Endothelial cell of umbilical vein (primary cell): ENCODE measurements at regions not wholly inside any gene's neighbourhood (a gene's known extent, or its start where the extent isn't known, plus 50 kb on each side); places are given as distances from the start of the nearest gene placed in this dataset.

ENCODE experiments used
- BruUV-seq: library from RNA; stranded (reverse); fragments of 400-500 nt; replicated peaks from 2 replicates; lab custom pipeline; 2021; lab: Mats Ljungman, UMichigan
- CTCF ChIA-PET: fragments of 300-600, 350-600 bp; sonication (Branson Sonifier 250); formaldehyde crosslinking; loops from one replicate; lab custom pipeline; 2021; ENCODE audit warnings: antibody characterized with exemption, inconsistent platforms; lab: Charles Lee
- POLR2A ChIA-PET: fragments of 300-600, 350-600 bp; sonication (Branson Sonifier 250); formaldehyde crosslinking; loops from one replicate; lab custom pipeline; 2021; ENCODE audit warnings: antibody characterized with exemption, inconsistent platforms; lab: Charles Lee
- DNase-seq: peaks from one replicate; pipeline ENCODE4 v3.0.0-alpha.2; 2011; ENCODE audit warnings: low read depth, low spot score
- FAIRE-seq: peaks from 2 replicates; lab custom pipeline; 2011; peaks lifted over from hg19 to GRCh38; lab: Jason Lieb, UNC
- H2AFZ ChIP-seq: 2 replicates; pipeline ENCODE4 v1.6.0; 2012; ENCODE audit warnings: low read depth, low read length, control low read depth, inconsistent platforms
- H3K27ac ChIP-seq: 2 replicates; pipeline ENCODE4 v1.5.1; 2011; ENCODE audit warnings: low read depth, mild to moderate bottlenecking, control low read depth, low read length, moderate library complexity; ENCODE audit not compliant: insufficient read depth
- H3K27me3 ChIP-seq, 2 experiments: 2 replicates each; pipeline versions ENCODE4 v1.6.0 to v1.6.1; 2011; ENCODE audit warnings: low read length in 2 of 2, mixed read lengths in 1 of 2; ENCODE audit not compliant: control insufficient read depth in 2 of 2, insufficient read depth in 2 of 2
- H3K36me3 ChIP-seq, 2 experiments: 2 replicates in 1 of 2; 3 replicates in 1 of 2; pipeline ENCODE4 v1.5.1; 2011; ENCODE audit warnings: low read length in 2 of 2, mild to moderate bottlenecking in 1 of 2, moderate library complexity in 1 of 2; ENCODE audit not compliant: control insufficient read depth in 2 of 2, insufficient read depth in 2 of 2; ENCODE audit errors: extremely low read depth in 1 of 2
- H3K4me1 ChIP-seq: 3 replicates; pipeline ENCODE4 v1.5.1; 2011; ENCODE audit warnings: mild to moderate bottlenecking, low read length; ENCODE audit not compliant: control insufficient read depth, insufficient read depth; ENCODE audit errors: extremely low read depth
- H3K4me2 ChIP-seq: 2 replicates; pipeline ENCODE4 v1.6.1; 2011; ENCODE audit warnings: low read length, control low read depth, mixed read lengths; ENCODE audit not compliant: insufficient read depth
- H3K4me3 ChIP-seq, 3 experiments: fragments of 200-600 bp in 1 of 3; sonication (generic), shearing (Covaris generic) in 1 of 3; replicated peaks in 1 of 3; 2 replicates each; pipeline ENCODE4 v1.5.1; 2011 to 2016; ENCODE audit warnings: control low read depth in 3 of 3, low read length in 3 of 3, mild to moderate bottlenecking in 2 of 3, inconsistent platforms in 1 of 3, low read depth in 1 of 3, moderate library complexity in 1 of 3; ENCODE audit not compliant: insufficient read depth in 1 of 3
- H3K79me2 ChIP-seq: 2 replicates; pipeline ENCODE4 v1.6.0; 2012; ENCODE audit warnings: low read length, inconsistent platforms; ENCODE audit not compliant: control insufficient read depth, insufficient read depth
- H3K9ac ChIP-seq: replicated peaks from 2 replicates; pipeline ENCODE3; 2011; ENCODE audit warnings: low read length, control low read depth; ENCODE audit not compliant: insufficient read depth; ENCODE audit errors: extremely low read depth
- H3K9me1 ChIP-seq: replicated peaks from 3 replicates; pipeline ENCODE4 v1.6.0; 2011; ENCODE audit warnings: mild to moderate bottlenecking, low read length; ENCODE audit not compliant: control insufficient read depth, insufficient read depth; ENCODE audit errors: extremely low read depth
- H3K9me3 ChIP-seq: replicated peaks from 2 replicates; pipeline ENCODE4 v1.5.1; 2012; ENCODE audit warnings: low read length, inconsistent platforms; ENCODE audit not compliant: control insufficient read depth, insufficient read depth
- H4K20me1 ChIP-seq: replicated peaks from 2 replicates; pipeline ENCODE3; 2011; ENCODE audit warnings: mild to moderate bottlenecking, low read length; ENCODE audit not compliant: control insufficient read depth, insufficient read depth; ENCODE audit errors: extremely low read depth
- FOS ChIP-seq: IDR thresholded peaks from 2 replicates; pipeline ENCODE4 v1.6.1; 2011; ENCODE audit warnings: mild to moderate bottlenecking, low read length, moderate library complexity, borderline replicate concordance; ENCODE audit not compliant: insufficient read depth
- GATA2 ChIP-seq: IDR thresholded peaks from 2 replicates; pipeline ENCODE4 v1.7.0; 2011; ENCODE audit warnings: low read depth, mild to moderate bottlenecking, moderate library complexity, mixed read lengths, low read length; ENCODE audit not compliant: insufficient read length, insufficient read depth
- JUN ChIP-seq: IDR thresholded peaks from 2 replicates; pipeline ENCODE4 v1.6.1; 2011; ENCODE audit warnings: borderline replicate concordance, low read depth; ENCODE audit not compliant: insufficient read length, insufficient read depth
- dilution Hi-C: fragments of 300-500 bp; cut with MboI; formaldehyde crosslinking; loops from one replicate; pipeline ENCODE4 v1.15.0; 2019; ENCODE audit warnings: low sequenced_read_pairs; ENCODE audit not compliant: extremely low pct_ligation_motif_present
- intact Hi-C: fragments of 100-400 bp; cut with micrococcal nuclease; formaldehyde crosslinking; loops from one replicate; pipeline ENCODE4 v1.10.0; 2022

DNA sequence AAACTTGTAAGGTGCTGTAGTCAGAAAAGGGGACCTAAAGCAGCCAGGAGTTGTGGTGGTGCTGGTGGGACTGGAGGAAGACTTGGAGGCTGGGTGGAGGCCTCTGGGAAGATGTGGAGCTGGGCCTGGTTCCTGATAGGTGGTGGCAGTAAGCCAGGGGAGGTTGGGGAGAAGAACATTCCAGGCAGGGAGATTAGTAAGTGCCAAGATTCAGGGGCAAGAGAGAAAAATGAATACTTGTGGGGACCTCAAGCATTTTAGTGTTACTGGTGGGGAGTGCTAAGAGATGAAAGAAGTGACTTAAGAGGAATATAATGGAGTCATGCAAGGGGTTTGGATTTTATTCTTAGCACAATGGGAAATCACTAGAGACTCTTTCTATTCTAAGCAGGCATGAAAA, 79.0 kb upstream of the B3GAT2 start:
- H3K36me3 ChIP-seq = no peaks in the 10 kb centered on the region
- no peaks in the 10 kb centered on the region for H4K20me1 ChIP-seq
- BruUV-seq = no TSS peak
- DNase-seq = no peak
- H3K4me2 ChIP-seq = no peak overlapping the region
- ChIA-PET CTCF (no interaction called here), POLR2A (no interaction called here)
- no peaks in the 10 kb centered on the region for H3K9me3 ChIP-seq
- no peak for FAIRE-seq
- no peak overlapping the region for H2AFZ ChIP-seq
- H3K27me3 ChIP-seq = no peaks in the 10 kb centered on the region
- no peak overlapping the region for H3K9ac ChIP-seq
- no peaks in the 10 kb centered on the region for H3K4me1 ChIP-seq
- intact Hi-C loops = no loop called here
- H3K27ac ChIP-seq = no peak overlapping the region
- TF ChIP-seq FOS (no peak), GATA2 (no peak)
- H3K9me1 ChIP-seq = no peaks in the 10 kb centered on the region
- dilution Hi-C loops = no loop called here
- H3K4me3 ChIP-seq = no peak overlapping the region
- no peaks in the 10 kb centered on the region for H3K79me2 ChIP-seq

DNA sequence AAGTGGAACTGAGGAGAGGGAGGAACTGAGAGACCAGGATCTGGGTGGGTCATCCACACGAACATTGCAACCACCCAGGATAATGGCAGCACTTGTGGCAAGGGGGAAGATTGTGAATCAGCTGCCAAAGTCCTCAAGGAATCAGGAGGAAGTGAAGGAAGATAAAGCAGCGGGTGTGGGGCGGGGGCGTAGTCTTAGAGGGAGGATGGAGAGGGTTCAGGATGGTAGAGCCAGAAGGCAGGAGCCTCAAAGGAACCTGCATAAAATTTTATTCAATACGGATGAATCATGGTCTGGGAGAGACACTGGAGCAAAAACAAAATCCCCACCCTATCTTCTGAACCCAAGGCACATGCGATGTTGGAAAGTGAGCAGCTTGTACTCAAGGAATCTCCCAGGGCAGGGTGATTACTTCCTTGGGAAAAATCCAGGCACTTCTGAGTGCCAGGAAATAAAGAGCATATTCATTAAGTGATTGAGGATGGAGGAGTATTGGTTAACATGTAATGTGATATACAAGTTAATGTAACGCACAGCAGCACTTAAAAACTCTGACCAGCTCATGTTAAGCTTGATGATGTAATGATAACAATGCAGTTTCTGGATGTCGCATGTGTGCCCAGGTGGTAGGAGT, 82.0 kb upstream of the B3GAT2 start:
- no peak for FAIRE-seq
- no TSS peak for BruUV-seq
- no peak for DNase-seq
- Histone ChIP-seq H3K9ac (no peak overlapping the region), H3K9me3 (no peaks in the 10 kb centered on the region), H3K4me1 (no peaks in the 10 kb centered on the region), H3K27me3 (no peaks in the 10 kb centered on the region), H3K4me2 (no peak overlapping the region), H3K4me3 (no peak overlapping the region), H3K9me1 (no peaks in the 10 kb centered on the region), H3K36me3 (no peaks in the 10 kb centered on the region), H4K20me1 (no peaks in the 10 kb centered on the region), H2AFZ (no peak overlapping the region), H3K27ac (no peak overlapping the region), H3K79me2 (no peaks in the 10 kb centered on the region)
- intact Hi-C loops (no loop called here), dilution Hi-C loops (no loop called here)
- ChIA-PET POLR2A (no interaction called here), CTCF (no interaction called here)
- TF ChIP-seq GATA2 (no peak), JUN (no peak)
